ENCODE measurements at regions not wholly inside any gene's neighbourhood (a gene's known extent, or its start where the extent isn't known, plus 50 kb on each side); places are given as distances from the start of the nearest gene placed in this dataset.
A peak's percentile ranks its signal among the peaks of the same experiment; 100 is the strongest.

DNA sequence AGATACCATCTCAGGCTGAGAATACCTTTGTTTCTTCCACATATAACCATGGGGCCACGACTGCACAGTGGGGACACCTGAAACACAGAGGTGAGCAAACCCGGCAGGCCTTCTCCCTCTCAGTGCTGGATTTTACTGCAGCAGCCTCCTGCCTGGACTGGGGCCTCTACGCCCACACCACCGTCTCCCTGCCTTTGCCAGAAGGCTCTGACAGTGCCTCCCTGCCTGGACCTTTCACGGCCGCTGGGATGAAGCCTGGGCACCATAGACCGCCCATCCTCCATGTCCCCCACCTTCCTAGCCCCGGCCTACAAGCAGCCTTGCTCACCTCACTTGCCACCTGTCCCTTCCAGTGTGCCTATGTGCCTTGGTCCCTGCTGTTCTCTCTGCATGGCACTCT is 214.3 kb downstream of the NFKBIZ start:
- Mint-ChIP-seq H3K27me3 (ENCODE audit: insufficient read depth) (no peaks in the 10 kb centered on the region), H3K4me1 (ENCODE audit: low read depth) (peaks cover 21% of the 10 kb centered on the region), H3K36me3 (ENCODE audit: low read depth) (peaks cover 4% of the 10 kb centered on the region), H3K9me3 (no peaks in the 10 kb centered on the region), H3K27ac (no peak overlapping the region), H3K4me3 (no peak overlapping the region)
- intact Hi-C loops (cut with micrococcal nuclease) = no loop called here
- no peak for DNase-seq (ENCODE audit: low spot score)

DNA sequence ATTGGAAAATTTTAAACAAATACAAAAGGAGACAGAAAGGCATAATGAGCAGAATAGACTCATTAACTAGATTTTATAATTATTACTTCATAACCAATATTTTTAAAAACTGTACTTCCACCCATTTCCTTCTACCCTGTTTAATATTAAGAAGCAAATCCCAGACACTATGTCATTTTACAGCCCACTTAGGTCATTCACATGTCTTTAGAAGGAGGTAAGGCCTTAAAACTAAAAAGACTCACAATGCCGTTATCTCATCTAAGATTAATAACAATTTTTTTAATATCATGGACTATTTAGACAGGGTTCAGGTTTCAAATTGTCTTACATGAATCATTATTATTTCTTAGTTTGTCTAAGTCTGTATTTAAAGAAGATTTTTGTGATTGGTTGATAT is 217.2 kb downstream of the NFKBIZ start:
- DNase-seq (ENCODE audit: low spot score) = no peak
- Mint-ChIP-seq H3K9me3 (peaks cover 10% of the 10 kb centered on the region), H3K36me3 (ENCODE audit: low read depth) (peaks cover 5% of the 10 kb centered on the region), H3K4me3 (no peak overlapping the region), H3K27me3 (ENCODE audit: insufficient read depth) (no peaks in the 10 kb centered on the region), H3K4me1 (ENCODE audit: low read depth) (peaks cover 16% of the 10 kb centered on the region), H3K27ac (no peak overlapping the region)
- intact Hi-C loops (cut with micrococcal nuclease) = loop anchor here (5.0 kb wide), 2 partner anchors 44 to 79 kb away; no protein-coding TSS in a partner anchor

DNA sequence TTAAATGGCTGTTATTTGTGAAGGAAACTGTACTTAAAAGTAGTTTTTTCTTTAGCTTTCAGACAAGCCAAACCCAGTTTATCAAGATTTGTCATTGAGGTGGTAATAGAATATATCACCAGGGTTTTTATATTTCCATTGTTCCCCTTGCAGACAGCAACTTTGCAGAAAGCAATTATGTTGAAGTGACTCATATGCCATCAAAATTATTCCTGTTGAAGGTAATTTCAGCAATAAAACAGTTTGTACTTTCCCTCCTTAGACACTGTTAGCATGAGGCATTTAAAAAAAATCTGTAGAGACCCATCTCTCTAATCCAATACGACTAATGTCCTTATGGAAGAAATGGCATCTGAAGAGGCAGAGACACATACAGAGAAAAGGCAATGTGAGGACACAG is 219.0 kb downstream of the NFKBIZ start:
- Mint-ChIP-seq H3K4me1 (ENCODE audit: low read depth) (peaks cover 16% of the 10 kb centered on the region), H3K27ac (peak overlapping the region; percentile 4), H3K27me3 (ENCODE audit: insufficient read depth) (no peaks in the 10 kb centered on the region), H3K9me3 (peaks cover 10% of the 10 kb centered on the region), H3K4me3 (no peak overlapping the region), H3K36me3 (ENCODE audit: low read depth) (peaks cover 5% of the 10 kb centered on the region)
- DNase-seq (ENCODE audit: low spot score) = no peak
- intact Hi-C loops (cut with micrococcal nuclease) = loop anchor here (2.0 to 5.0 kb wide), 3 partner anchors 16 to 81 kb away; no protein-coding TSS in a partner anchor

DNA sequence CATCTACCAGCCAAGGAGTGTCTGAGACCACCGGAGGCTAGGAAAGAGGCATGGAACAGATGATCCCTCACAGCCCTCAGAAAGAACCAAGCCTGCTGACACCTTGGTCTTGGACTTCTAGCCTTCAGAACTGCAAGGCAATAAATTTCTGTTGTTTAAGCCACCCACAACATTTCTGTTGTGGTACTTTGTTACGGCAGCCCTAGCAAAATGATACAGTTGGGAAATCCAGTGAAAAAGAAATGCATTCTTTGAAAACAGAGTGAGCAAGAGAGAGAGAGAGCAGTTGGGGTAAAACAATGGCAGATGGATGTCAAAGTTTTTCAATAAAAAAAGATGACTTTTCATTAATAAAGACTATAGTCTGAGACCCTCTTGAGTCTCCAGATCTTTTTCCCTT is 219.4 kb downstream of the NFKBIZ start:
- peaks cover 10% of the 10 kb centered on the region for H3K9me3 Mint-ChIP-seq
- H3K36me3 Mint-ChIP-seq (ENCODE audit: low read depth) = peaks cover 5% of the 10 kb centered on the region
- H3K4me1 Mint-ChIP-seq (ENCODE audit: low read depth) = peaks cover 16% of the 10 kb centered on the region
- no peak overlapping the region for H3K4me3 Mint-ChIP-seq
- H3K27ac Mint-ChIP-seq = peak overlapping the region; percentile 4
- intact Hi-C loops (cut with micrococcal nuclease) = loop anchor here (2.0 to 5.0 kb wide), 3 partner anchors 16 to 81 kb away; no protein-coding TSS in a partner anchor
- H3K27me3 Mint-ChIP-seq (ENCODE audit: insufficient read depth) = no peaks in the 10 kb centered on the region
- no peak for DNase-seq (ENCODE audit: low spot score)

DNA sequence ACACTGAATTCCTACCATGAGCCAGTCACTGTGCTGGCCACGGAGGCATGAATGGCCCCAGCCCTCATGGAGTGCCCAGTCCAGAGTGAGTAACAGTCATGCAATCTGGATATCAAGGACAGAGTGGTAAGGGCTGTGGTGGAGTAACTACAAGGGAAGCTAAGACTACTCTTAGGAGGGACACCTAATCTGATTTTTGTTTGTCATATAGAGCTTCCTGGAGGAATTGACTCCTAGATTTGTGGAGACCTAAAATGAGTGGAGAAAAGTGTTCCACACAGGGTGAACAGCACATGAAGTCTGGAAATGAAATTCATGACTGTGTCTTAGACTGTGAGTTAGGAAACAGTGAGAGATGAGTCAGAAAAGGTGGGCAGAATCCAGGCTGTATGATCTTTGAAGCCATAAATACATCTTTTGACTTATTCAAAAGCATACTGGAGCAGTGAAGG is 219.9 kb downstream of the NFKBIZ start:
- H3K4me1 Mint-ChIP-seq (ENCODE audit: low read depth) = peaks cover 16% of the 10 kb centered on the region
- peaks cover 5% of the 10 kb centered on the region for H3K36me3 Mint-ChIP-seq (ENCODE audit: low read depth)
- intact Hi-C loops (cut with micrococcal nuclease) = loop anchor here (2.0 to 5.0 kb wide), 3 partner anchors 16 to 82 kb away; no protein-coding TSS in a partner anchor

DNA sequence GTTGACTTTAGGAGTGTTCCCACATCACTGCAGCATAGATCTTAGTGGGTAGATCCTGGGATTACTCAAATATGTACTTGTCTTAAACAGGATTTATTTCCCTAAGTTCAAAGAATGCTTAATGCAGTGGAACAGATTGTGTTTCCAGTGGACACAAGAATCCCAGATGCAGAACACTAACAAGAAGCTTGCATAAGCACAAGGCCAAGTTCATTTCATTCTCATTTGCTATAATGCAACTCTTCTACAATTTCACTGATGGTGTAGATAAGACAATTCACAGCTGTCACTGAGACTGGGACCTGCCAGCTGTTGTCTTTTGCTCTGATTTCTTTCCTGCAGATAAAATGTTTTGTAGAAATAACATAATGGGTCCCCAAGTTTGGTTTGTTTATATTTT is 225.6 kb downstream of the NFKBIZ start:
- peaks cover 3% of the 10 kb centered on the region for H3K36me3 Mint-ChIP-seq (ENCODE audit: low read depth)
- H3K9me3 Mint-ChIP-seq = peaks cover 25% of the 10 kb centered on the region
- H3K4me3 Mint-ChIP-seq = no peak overlapping the region
- intact Hi-C loops (cut with micrococcal nuclease) = no loop called here
- H3K27me3 Mint-ChIP-seq (ENCODE audit: insufficient read depth) = no peaks in the 10 kb centered on the region
- H3K4me1 Mint-ChIP-seq (ENCODE audit: low read depth) = peaks cover 19% of the 10 kb centered on the region
- no peak for DNase-seq (ENCODE audit: low spot score)
- no peak overlapping the region for H3K27ac Mint-ChIP-seq

More for the DNA sequence above, 219.9 kb downstream of the NFKBIZ start:
- no peak overlapping the region for H3K4me3 Mint-ChIP-seq
- H3K9me3 Mint-ChIP-seq = peaks cover 10% of the 10 kb centered on the region
- no peaks in the 10 kb centered on the region for H3K27me3 Mint-ChIP-seq (ENCODE audit: insufficient read depth)
- no peak overlapping the region for H3K27ac Mint-ChIP-seq
- DNase-seq (ENCODE audit: low spot score) = no peak

DNA sequence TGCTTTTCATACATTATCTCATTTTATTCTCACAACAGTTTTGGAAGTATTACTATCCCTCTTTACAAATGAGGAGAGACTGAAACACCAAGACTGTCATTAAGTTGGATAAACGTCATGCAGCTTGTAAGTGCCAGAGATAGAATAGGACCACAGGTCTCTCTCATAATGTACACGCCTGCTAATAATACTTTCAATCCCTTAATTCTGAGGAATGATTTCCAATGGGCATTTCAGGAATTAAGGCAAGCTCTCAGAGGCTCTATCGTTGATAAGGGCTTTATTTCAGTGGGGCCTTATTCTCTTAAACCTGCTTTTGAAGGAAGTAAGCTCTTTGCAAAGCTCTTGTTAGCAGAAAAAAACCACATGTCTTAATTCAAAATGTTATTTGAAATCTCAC is 229.1 kb downstream of the NFKBIZ start:
- Mint-ChIP-seq H3K27ac (no peak overlapping the region), H3K36me3 (ENCODE audit: low read depth) (peaks cover 10% of the 10 kb centered on the region), H3K4me3 (no peak overlapping the region), H3K9me3 (peaks cover 26% of the 10 kb centered on the region), H3K27me3 (ENCODE audit: insufficient read depth) (peaks cover 10% of the 10 kb centered on the region), H3K4me1 (ENCODE audit: low read depth) (peaks cover 42% of the 10 kb centered on the region)
- no peak for DNase-seq (ENCODE audit: low spot score)
- intact Hi-C loops (cut with micrococcal nuclease) = no loop called here

DNA sequence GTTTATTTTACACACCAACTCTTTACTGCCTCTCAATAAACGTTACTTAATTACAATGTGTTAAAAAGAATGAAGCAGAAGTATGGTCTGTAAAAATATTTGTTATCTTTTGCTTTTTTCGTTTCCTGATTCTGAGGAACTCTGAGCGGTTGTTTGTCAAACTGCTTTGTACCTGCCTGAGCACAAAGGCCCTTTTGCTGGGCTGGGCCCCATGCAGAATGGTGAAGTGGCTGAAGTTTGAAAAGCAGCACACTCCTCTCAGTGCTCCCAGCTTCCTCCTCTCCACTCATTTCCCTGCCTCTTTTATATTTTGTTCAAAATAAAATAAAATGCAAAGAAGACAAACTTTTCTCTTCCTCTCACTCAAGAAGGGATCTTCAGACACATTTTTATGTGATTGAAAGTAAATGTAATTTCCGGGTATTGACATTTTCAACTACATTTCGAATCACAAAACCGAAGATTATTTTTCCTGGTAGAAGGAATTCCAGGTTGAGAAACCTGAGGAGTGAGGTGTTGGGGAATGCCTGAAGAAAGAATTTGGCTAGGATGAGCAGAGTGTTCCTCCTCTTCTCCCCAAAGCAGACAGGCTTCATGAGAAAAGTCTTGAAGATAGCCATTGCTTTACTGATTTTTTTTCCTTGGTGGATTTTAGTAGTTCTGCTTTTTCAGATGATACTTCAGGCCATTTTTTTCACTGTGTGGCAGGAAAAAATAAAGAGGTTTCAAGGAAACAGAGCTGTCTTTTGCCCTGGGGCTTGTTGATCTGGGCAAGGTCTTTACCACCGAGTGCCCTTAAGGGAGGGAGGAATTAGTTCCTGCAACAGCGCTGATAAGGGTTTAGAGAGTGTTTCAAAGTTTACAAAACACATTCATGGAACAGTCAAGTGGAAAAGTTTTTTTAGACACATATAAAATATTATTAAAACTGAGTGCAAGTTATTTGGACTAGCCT is 229.8 kb downstream of the NFKBIZ start:
- peak overlapping the region; percentile 58 for H3K27ac Mint-ChIP-seq

DNA sequence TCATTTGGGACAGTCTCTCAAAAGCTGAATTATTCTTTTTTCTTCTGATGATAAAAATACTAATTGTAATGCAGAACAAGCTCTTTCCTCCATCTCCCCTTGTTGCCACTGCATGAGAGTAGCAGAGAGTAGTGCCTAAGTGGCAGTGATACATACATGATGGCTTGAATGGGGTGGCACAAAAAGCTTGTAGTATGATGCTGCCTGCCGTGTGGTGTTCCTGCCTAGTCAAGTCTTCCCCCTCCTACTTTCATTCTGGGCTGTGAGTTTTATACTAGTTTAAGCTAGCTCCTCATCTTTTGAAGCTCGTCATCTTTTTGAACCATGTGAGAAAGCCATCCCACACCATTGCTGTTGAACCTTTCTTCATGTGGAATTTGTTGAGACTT is 230.5 kb downstream of the NFKBIZ start:
- H3K27ac Mint-ChIP-seq = peak overlapping the region; percentile 38
- peaks cover 45% of the 10 kb centered on the region for H3K4me1 Mint-ChIP-seq (ENCODE audit: low read depth)
- peaks cover 12% of the 10 kb centered on the region for H3K36me3 Mint-ChIP-seq (ENCODE audit: low read depth)
- intact Hi-C loops (cut with micrococcal nuclease) = no loop called here
- peaks cover 10% of the 10 kb centered on the region for H3K27me3 Mint-ChIP-seq (ENCODE audit: insufficient read depth)
- peaks cover 30% of the 10 kb centered on the region for H3K9me3 Mint-ChIP-seq
- no peak for DNase-seq (ENCODE audit: low spot score)
- no peak overlapping the region for H3K4me3 Mint-ChIP-seq

More for the DNA sequence above, 229.8 kb downstream of the NFKBIZ start:
- Mint-ChIP-seq H3K4me1 (ENCODE audit: low read depth) (peaks cover 42% of the 10 kb centered on the region), H3K27me3 (ENCODE audit: insufficient read depth) (peaks cover 10% of the 10 kb centered on the region), H3K9me3 (peaks cover 29% of the 10 kb centered on the region), H3K36me3 (ENCODE audit: low read depth) (peaks cover 11% of the 10 kb centered on the region), H3K4me3 (peak overlapping the region; percentile 24)
- intact Hi-C loops (cut with micrococcal nuclease) = no loop called here
- no peak for DNase-seq (ENCODE audit: low spot score)

DNA sequence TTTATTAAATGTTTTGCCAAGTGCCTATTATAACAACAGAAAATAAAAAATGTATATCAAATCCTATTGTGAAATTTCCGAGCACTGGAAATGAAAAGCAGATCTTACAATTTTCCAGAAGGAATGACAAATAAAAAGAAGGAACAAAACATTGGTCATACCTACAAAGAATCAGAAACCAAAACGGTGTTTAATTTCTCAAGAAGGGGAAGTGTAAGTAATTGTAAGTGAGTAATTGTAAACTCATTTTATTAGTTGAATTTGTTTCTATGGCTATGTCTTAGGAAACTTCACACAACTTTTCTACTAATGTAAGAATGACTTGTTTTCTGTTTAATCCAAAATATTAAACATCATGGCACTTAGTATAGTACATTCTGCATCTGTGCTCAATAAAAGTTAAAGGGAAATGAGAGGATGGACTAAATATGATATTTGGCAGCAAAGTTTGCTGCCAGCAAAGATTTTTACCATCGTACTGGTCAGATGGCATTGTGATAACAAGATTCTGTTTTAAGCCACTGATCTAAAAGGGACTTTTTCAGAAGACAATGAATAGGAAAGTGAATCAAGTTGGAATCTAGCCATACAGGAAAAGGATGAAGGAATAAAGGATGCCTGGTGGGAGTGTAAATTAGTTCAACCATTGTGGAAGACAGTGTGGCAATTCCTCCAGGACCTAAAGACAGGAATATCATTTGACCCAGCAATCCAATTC is 232.4 kb downstream of the NFKBIZ start:
- Mint-ChIP-seq H3K4me3 (no peak overlapping the region), H3K27me3 (ENCODE audit: insufficient read depth) (peaks cover 10% of the 10 kb centered on the region), H3K27ac (no peak overlapping the region), H3K36me3 (ENCODE audit: low read depth) (peaks cover 9% of the 10 kb centered on the region), H3K9me3 (peaks cover 22% of the 10 kb centered on the region), H3K4me1 (ENCODE audit: low read depth) (peaks cover 63% of the 10 kb centered on the region)
- DNase-seq (ENCODE audit: low spot score) = no peak
- intact Hi-C loops (cut with micrococcal nuclease) = no loop called here

DNA sequence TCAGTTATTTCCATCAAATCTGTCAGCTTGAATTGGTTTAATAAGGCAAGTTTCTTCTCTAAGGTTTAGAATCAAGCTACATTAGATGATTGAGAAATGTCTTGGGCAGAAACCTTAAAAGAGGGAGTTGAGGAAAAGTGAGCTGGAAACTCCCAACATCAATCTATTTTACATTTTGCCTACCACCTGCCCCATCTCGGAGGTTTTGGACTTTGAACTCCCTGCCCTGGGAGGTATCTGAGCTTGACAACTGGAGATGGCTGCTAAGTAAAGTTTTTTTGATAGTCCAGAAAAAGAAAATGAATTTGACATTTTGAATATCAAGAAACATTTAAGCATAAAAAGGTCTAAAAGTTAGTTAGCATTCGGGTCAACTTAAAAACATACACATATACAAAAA is 234.2 kb downstream of the NFKBIZ start:
- Mint-ChIP-seq H3K9me3 (peaks cover 13% of the 10 kb centered on the region), H3K36me3 (ENCODE audit: low read depth) (peaks cover 9% of the 10 kb centered on the region), H3K27me3 (ENCODE audit: insufficient read depth) (peaks cover 10% of the 10 kb centered on the region), H3K4me1 (ENCODE audit: low read depth) (peaks cover 58% of the 10 kb centered on the region), H3K4me3 (no peak overlapping the region), H3K27ac (no peak overlapping the region)
- DNase-seq (ENCODE audit: low spot score) = no peak
- intact Hi-C loops (cut with micrococcal nuclease) = no loop called here

DNA sequence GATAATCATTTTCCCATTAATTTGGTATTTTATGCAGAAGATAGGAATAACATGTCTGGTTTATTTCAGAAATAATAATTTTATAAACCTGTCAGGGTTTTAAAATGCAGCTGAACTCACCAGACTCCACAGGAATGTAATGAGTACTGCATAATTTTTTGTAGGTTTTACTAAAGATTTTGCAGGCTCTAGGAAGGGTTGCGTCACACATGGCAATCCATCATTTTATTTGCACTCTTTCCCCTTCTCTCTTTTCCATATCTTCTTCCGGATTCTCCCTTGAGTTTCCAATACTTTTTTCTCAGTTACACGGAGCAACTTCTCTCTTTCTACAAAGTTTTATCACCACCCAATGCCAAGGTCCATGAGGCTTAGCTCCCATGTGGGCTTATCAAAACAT is 234.7 kb downstream of the NFKBIZ start:
- Mint-ChIP-seq H3K9me3 (peaks cover 13% of the 10 kb centered on the region), H3K36me3 (ENCODE audit: low read depth) (peaks cover 9% of the 10 kb centered on the region), H3K27ac (no peak overlapping the region), H3K27me3 (ENCODE audit: insufficient read depth) (peaks cover 10% of the 10 kb centered on the region), H3K4me1 (ENCODE audit: low read depth) (peaks cover 53% of the 10 kb centered on the region), H3K4me3 (no peak overlapping the region)
- no peak for DNase-seq (ENCODE audit: low spot score)
- intact Hi-C loops (cut with micrococcal nuclease) = loop anchor here (2.0 kb wide), 2 partner anchors 15 to 257 kb away; no protein-coding TSS in a partner anchor

DNA sequence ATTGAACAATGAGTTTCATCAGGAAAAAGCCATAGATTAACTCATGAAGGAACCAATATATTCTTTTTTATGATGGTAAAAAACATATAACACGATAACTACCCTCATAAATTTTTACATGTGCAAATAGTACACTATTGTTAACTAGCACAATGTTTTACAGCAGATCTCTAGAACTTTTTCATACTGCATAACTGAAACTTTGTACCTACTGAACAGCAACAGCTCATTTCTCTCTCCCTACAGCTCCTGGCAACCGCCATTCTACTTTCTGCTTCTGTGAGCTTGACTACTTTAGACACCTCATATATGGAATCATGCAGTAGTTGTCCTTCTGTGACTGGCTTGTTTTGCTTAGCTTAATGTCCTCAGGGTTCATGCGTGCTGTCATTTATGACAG is 235.4 kb downstream of the NFKBIZ start:
- no peak overlapping the region for H3K4me3 Mint-ChIP-seq
- no peak overlapping the region for H3K27ac Mint-ChIP-seq
- intact Hi-C loops (cut with micrococcal nuclease) = loop anchor here (2.0 kb wide), 2 partner anchors 16 to 258 kb away; no protein-coding TSS in a partner anchor
- H3K27me3 Mint-ChIP-seq (ENCODE audit: insufficient read depth) = peaks cover 10% of the 10 kb centered on the region
- no peak for DNase-seq (ENCODE audit: low spot score)
- peaks cover 13% of the 10 kb centered on the region for H3K9me3 Mint-ChIP-seq
- H3K36me3 Mint-ChIP-seq (ENCODE audit: low read depth) = peaks cover 9% of the 10 kb centered on the region
- H3K4me1 Mint-ChIP-seq (ENCODE audit: low read depth) = peaks cover 46% of the 10 kb centered on the region

Data from activated T-helper 1 cell treated with anti-CD3 and anti-CD28 coated beads, Interleukin-12 subunit alpha, Interleukin-12 subunit beta, Interleukin-2, Interleukin-4 antibody, amounts not matched to agents 30 ng/mL and 10 ng/mL and 1 ng/mL, durations not matched to agents 14 hours and 24 hours and 36 hours (primary cell).